ENCODE measurements at regions not wholly inside any gene's neighbourhood (a gene's known extent, or its start where the extent isn't known, plus 50 kb on each side); places are given as distances from the start of the nearest gene placed in this dataset.

DNA sequence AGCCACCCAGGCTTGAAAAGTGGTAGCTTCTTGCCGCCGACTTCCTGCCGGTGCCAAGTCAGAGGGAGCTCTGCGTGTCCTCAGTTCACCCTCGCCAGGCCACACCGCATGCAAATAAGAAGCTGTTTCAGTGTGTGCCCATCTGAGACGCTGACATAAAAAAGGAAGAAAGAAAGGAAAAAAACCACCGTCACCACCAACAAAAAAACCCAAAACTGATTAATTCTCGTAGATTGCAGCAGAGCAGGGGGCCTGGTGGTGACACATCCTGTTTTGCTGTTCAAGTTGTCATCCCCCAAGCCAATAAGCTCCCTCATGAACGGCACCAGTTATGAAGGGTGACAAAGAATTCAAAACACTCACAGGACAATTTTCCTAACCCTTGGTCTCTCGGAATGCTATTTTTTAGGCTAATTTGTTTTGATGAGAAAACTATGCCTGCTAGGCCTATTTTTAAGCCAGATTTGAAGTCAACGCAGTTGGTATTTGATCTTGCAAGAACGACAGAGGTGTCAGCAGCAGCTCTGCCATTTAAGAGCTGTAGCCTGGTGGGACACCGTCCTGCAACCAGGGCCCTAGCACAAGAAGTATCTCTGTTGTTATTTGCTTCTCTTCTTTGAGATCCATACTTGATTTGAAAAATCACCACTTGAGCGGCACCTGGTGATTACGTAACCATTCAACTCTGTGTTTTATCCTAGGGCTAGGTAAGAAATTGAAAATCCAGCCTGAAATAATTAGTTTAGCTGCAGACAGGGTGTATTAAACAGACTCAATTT is 145.6 kb downstream of the PFKFB3 start:
- no peak overlapping the region for H3K4me3 ChIP-seq (ENCODE audit: low read length in 2 of 2)
- H3K27ac ChIP-seq (ENCODE audit: low read depth in 1 of 2, low read length in 2 of 2) = no peak overlapping the region
- ATAC-seq (ENCODE audit: low FRiP score) (no peak), DNase-seq (peak in 1 of 2 donors; percentile 86)
- no peaks in the 10 kb centered on the region for H3K36me3 ChIP-seq (ENCODE audit: control insufficient read depth in 1 of 2, insufficient read depth in 2 of 2, low read length in 1 of 2)
- H3K27me3 ChIP-seq (ENCODE audit: control insufficient read depth in 1 of 2, insufficient read depth in 2 of 2, low read length in 1 of 2) = no peaks in the 10 kb centered on the region
- no peaks in the 10 kb centered on the region for H3K4me1 ChIP-seq (ENCODE audit: control insufficient read depth in 1 of 2, insufficient read depth in 2 of 2, low read length in 2 of 2)
- no peaks in the 10 kb centered on the region for H3K9me3 ChIP-seq (ENCODE audit: control insufficient read depth, low read length)
- 38 to 45% methylated on average over 16 of the region's 16 CpGs for WGBS, 2 donors
- intact Hi-C loops (cut with DNase I) = no loop called here

- no peaks in the 10 kb centered on the region for H3K9me3 ChIP-seq (ENCODE audit: control insufficient read depth, low read length)
- 95 to 97% methylated on average over 8 of the region's 8 CpGs for WGBS, 2 donors
- peaks cover 0 to 2% of the 10 kb centered on the region in 2 donors for H3K36me3 ChIP-seq (ENCODE audit: control insufficient read depth in 1 of 2, insufficient read depth in 2 of 2, low read length in 1 of 2)
- no peak for DNase-seq
- no peak overlapping the region for H3K4me3 ChIP-seq (ENCODE audit: low read length in 2 of 2)
- ATAC-seq (ENCODE audit: low FRiP score) = no peak
- intact Hi-C loops (cut with DNase I) = no loop called here
- H3K4me1 ChIP-seq (ENCODE audit: control insufficient read depth in 1 of 2, insufficient read depth in 2 of 2, low read length in 2 of 2) = peaks cover 0 to 1% of the 10 kb centered on the region in 2 donors
- no peaks in the 10 kb centered on the region for H3K27me3 ChIP-seq (ENCODE audit: control insufficient read depth in 1 of 2, insufficient read depth in 2 of 2, low read length in 1 of 2)
- no peak overlapping the region for H3K27ac ChIP-seq (ENCODE audit: low read depth in 1 of 2, low read length in 2 of 2)
Observed at GRCh38 chr10:6349846-6350535, 147.3 kb downstream of the PFKFB3 start.

DNA sequence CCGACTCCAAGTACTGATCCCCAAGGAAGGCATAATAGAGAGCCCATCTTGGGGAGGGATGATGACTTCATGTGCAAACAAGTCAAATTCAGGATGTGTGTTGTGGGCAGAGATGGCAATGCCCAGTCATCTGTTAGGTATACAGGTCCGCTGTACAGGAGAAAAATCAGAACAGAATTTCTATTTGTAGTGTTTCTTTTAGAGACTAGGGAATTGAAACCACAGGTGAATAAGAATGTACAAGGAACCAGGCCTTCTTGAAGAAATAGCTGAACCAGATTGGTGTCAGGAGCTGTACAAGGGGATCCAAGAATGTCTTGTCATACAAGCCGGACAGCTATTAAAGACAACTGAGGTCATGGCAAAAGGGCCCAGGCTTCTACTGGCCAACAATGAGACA is 147.9 kb downstream of the PFKFB3 start:
- H3K9me3 ChIP-seq (ENCODE audit: control insufficient read depth, low read length) = no peaks in the 10 kb centered on the region
- ATAC-seq (ENCODE audit: low FRiP score) (no peak), DNase-seq (no peak)
- H3K27me3 ChIP-seq (ENCODE audit: control insufficient read depth in 1 of 2, insufficient read depth in 2 of 2, low read length in 1 of 2) = no peaks in the 10 kb centered on the region
- H3K4me1 ChIP-seq (ENCODE audit: control insufficient read depth in 1 of 2, insufficient read depth in 2 of 2, low read length in 2 of 2) = peaks cover 0 to 1% of the 10 kb centered on the region in 2 donors
- H3K4me3 ChIP-seq (ENCODE audit: low read length in 2 of 2) = no peak overlapping the region
- peaks cover 0 to 2% of the 10 kb centered on the region in 2 donors for H3K36me3 ChIP-seq (ENCODE audit: control insufficient read depth in 1 of 2, insufficient read depth in 2 of 2, low read length in 1 of 2)
- 95 to 96% methylated on average over 3 of the region's 3 CpGs for whole genome bisulfite sequencing, 2 donors
- no peak overlapping the region for H3K27ac ChIP-seq (ENCODE audit: low read depth in 1 of 2, low read length in 2 of 2)
- intact Hi-C loops (cut with DNase I) = no loop called here

DNA sequence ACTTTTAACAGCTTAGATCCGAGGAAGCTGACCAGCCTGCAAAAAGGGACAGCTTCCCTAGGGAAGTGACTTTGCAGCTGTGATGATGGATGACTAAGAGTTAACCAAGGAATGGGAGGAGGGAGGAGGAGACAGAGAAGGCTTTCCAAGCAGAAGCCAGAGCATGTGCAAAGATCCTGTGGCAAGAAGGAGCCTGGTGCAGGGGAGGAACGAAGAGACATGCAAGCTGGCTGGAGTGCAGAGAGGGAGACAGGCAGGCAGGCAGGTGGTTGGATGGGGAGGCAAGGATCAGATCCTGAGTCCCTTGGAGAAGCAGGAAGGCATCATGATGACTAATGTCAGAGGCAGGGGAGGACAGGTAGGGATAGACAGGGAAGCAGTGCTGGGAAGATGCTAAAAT is 148.8 kb downstream of the PFKFB3 start:
- intact Hi-C loops (cut with DNase I) = no loop called here
- ATAC-seq (ENCODE audit: low FRiP score) (no peak), DNase-seq (no peak)
- no peaks in the 10 kb centered on the region for H3K27me3 ChIP-seq (ENCODE audit: control insufficient read depth in 1 of 2, insufficient read depth in 2 of 2, low read length in 1 of 2)
- H3K27ac ChIP-seq (ENCODE audit: low read depth in 1 of 2, low read length in 2 of 2) = no peak overlapping the region
- no peak overlapping the region for H3K4me3 ChIP-seq (ENCODE audit: low read length in 2 of 2)
- H3K9me3 ChIP-seq (ENCODE audit: control insufficient read depth, low read length) = no peaks in the 10 kb centered on the region
- WGBS, 2 donors = 64 to 69% methylated on average over 2 of the region's 2 CpGs
- peaks cover 0 to 1% of the 10 kb centered on the region in 2 donors for H3K4me1 ChIP-seq (ENCODE audit: control insufficient read depth in 1 of 2, insufficient read depth in 2 of 2, low read length in 2 of 2)
- H3K36me3 ChIP-seq (ENCODE audit: control insufficient read depth in 1 of 2, insufficient read depth in 2 of 2, low read length in 1 of 2) = peaks cover 0 to 2% of the 10 kb centered on the region in 2 donors

- Histone ChIP-seq H3K9me3 (ENCODE audit: control insufficient read depth, low read length) (no peaks in the 10 kb centered on the region), H3K27ac (ENCODE audit: low read depth in 1 of 2, low read length in 2 of 2) (no peak overlapping the region), H3K36me3 (ENCODE audit: control insufficient read depth in 1 of 2, insufficient read depth in 2 of 2, low read length in 1 of 2) (peaks cover 0 to 2% of the 10 kb centered on the region in 2 donors), H3K27me3 (ENCODE audit: control insufficient read depth in 1 of 2, insufficient read depth in 2 of 2, low read length in 1 of 2) (no peaks in the 10 kb centered on the region), H3K4me1 (ENCODE audit: control insufficient read depth in 1 of 2, insufficient read depth in 2 of 2, low read length in 2 of 2) (peaks cover 0 to 1% of the 10 kb centered on the region in 2 donors), H3K4me3 (ENCODE audit: low read length in 2 of 2) (no peak overlapping the region)
- intact Hi-C loops (cut with DNase I) = no loop called here
- DNase-seq = no peak
- WGBS, 2 donors = 80 to 82% methylated on average over 1 of the region's 1 CpG
- ATAC-seq (ENCODE audit: low FRiP score) = no peak
Observed at GRCh38 chr10:6353526-6353925, 150.8 kb downstream of the PFKFB3 start.

- ATAC-seq (ENCODE audit: low FRiP score) = no peak
- WGBS, 2 donors = 54% methylated on average over 5 of the region's 5 CpGs
Observed at GRCh38 chr10:6354168-6354772, 151.5 kb downstream of the PFKFB3 start.

DNA sequence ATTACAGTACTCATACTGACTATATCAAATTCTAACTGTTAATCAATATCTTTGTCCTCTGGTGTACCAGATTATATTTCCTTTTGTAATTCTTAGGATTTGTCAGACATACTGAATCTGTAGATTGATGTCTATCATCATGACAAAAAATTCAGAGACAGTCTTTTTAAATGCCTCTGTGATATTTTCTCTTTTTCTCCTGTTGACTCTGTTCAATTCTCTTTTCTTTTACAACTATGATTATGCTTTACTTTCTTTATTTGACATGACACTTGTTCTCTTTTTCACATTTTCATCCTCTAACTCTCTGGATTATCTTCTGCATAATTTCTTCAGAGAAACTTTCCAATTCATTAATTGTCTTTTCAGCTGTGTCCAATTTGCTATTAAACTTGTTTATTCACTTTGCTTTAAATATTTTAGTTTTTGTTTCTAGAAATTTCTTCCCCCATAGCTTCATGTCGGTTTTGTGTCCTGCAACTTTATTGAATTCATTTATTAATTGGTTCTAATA is 153.6 kb downstream of the PFKFB3 start:
- intact Hi-C loops (cut with DNase I) = no loop called here
- DNase-seq = no peak

More at GRCh38 chr10:6354168-6354772, 151.5 kb downstream of the PFKFB3 start:
- Histone ChIP-seq H3K4me3 (ENCODE audit: low read length in 2 of 2) (no peak overlapping the region), H3K4me1 (ENCODE audit: control insufficient read depth in 1 of 2, insufficient read depth in 2 of 2, low read length in 2 of 2) (peaks cover 0 to 1% of the 10 kb centered on the region in 2 donors), H3K9me3 (ENCODE audit: control insufficient read depth, low read length) (no peaks in the 10 kb centered on the region), H3K27me3 (ENCODE audit: control insufficient read depth in 1 of 2, insufficient read depth in 2 of 2, low read length in 1 of 2) (no peaks in the 10 kb centered on the region), H3K27ac (ENCODE audit: low read depth in 1 of 2, low read length in 2 of 2) (no peak overlapping the region), H3K36me3 (ENCODE audit: control insufficient read depth in 1 of 2, insufficient read depth in 2 of 2, low read length in 1 of 2) (peaks cover 0 to 2% of the 10 kb centered on the region in 2 donors)
- intact Hi-C loops (cut with DNase I) = no loop called here
- no peak for DNase-seq

DNA sequence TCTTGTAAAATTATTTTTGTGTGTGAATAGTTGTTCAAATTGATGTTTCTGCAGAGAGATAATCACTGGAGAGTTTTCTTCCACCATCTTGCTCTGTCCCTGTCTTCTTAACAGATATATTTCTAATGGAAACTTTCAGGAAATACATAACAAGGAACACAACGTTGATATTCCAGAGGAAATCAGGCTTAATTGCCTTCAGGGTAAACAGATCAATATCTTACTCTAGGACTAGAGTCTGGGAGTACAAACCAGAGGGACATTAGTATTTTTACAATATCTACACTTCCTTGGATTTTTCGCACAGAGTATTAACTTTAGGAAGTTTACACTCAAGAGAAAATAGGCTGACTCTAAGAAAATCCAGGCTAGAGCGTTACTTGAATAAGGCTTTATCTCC is 159.1 kb downstream of the PFKFB3 start:
- Histone ChIP-seq H3K27me3 (ENCODE audit: control insufficient read depth in 1 of 2, insufficient read depth in 2 of 2, low read length in 1 of 2) (no peaks in the 10 kb centered on the region), H3K9me3 (ENCODE audit: control insufficient read depth, low read length) (no peaks in the 10 kb centered on the region), H3K4me1 (ENCODE audit: control insufficient read depth in 1 of 2, insufficient read depth in 2 of 2, low read length in 2 of 2) (no peaks in the 10 kb centered on the region), H3K27ac (ENCODE audit: low read depth in 1 of 2, low read length in 2 of 2) (no peak overlapping the region), H3K4me3 (ENCODE audit: low read length in 2 of 2) (no peak overlapping the region), H3K36me3 (ENCODE audit: control insufficient read depth in 1 of 2, insufficient read depth in 2 of 2, low read length in 1 of 2) (no peaks in the 10 kb centered on the region)
- 88 to 90% methylated on average over 3 of the region's 3 CpGs for WGBS, 2 donors
- ATAC-seq (ENCODE audit: low FRiP score) (no peak), DNase-seq (no peak)
- intact Hi-C loops (cut with DNase I) = no loop called here

More for the DNA sequence above, 153.6 kb downstream of the PFKFB3 start:
- H3K27me3 ChIP-seq (ENCODE audit: control insufficient read depth in 1 of 2, insufficient read depth in 2 of 2, low read length in 1 of 2) = no peaks in the 10 kb centered on the region
- H3K36me3 ChIP-seq (ENCODE audit: control insufficient read depth in 1 of 2, insufficient read depth in 2 of 2, low read length in 1 of 2) = peaks cover 0 to 2% of the 10 kb centered on the region in 2 donors
- H3K9me3 ChIP-seq (ENCODE audit: control insufficient read depth, low read length) = no peaks in the 10 kb centered on the region
- no peak for ATAC-seq (ENCODE audit: low FRiP score)
- H3K4me3 ChIP-seq (ENCODE audit: low read length in 2 of 2) = no peak overlapping the region
- H3K27ac ChIP-seq (ENCODE audit: low read depth in 1 of 2, low read length in 2 of 2) = no peak overlapping the region
- H3K4me1 ChIP-seq (ENCODE audit: control insufficient read depth in 1 of 2, insufficient read depth in 2 of 2, low read length in 2 of 2) = peaks cover 0 to 1% of the 10 kb centered on the region in 2 donors
- WGBS, 2 donors = 82 to 85% methylated on average over 1 of the region's 1 CpG
